GM18520 (cell line): ENCODE measurements at regions not wholly inside any gene's neighbourhood (a gene's known extent, or its start where the extent isn't known, plus 50 kb on each side); places are given as distances from the start of the nearest gene placed in this dataset.
"Not testable (repeated sequence)": the region's sequence is repeated elsewhere in the genome, so short reads cannot be mapped to it uniquely, and the experiment has no call there.

Experiments used
- ATAC-seq: cut with Tn5 transposase; IDR thresholded peaks from one replicate; pipeline ENCODE4 v1.9.1; 2021; ENCODE audit not compliant: unreplicated experiment

- ATAC-seq, result not testable (repeated sequence)
These were observed 565.3 kb upstream of the GOLIM4 start for GRCh38 chr3:168660879-168661657.

- ATAC-seq, result no peak
These were observed 563.3 kb upstream of the GOLIM4 start for GRCh38 chr3:168659015-168659414.

GRCh38 chr3:168655611-168656010, 559.9 kb upstream of the GOLIM4 start:
- no peak for ATAC-seq

GRCh38 chr3:168654700-168655099, 559.0 kb upstream of the GOLIM4 start:
- no peak for ATAC-seq

GRCh38 chr3:168653255-168653654, 557.5 kb upstream of the GOLIM4 start:
- ATAC-seq, result no peak

GRCh38 chr3:168648321-168648720, 552.6 kb upstream of the GOLIM4 start:
- no peak for ATAC-seq

- ATAC-seq, result no peak
These were observed 551.9 kb upstream of the GOLIM4 start for GRCh38 chr3:168647582-168647981.

- no peak for ATAC-seq
These were observed 549.5 kb upstream of the GOLIM4 start for GRCh38 chr3:168645180-168645579.

GRCh38 chr3:168628549-168628948, 532.8 kb upstream of the GOLIM4 start:
- no peak for ATAC-seq

- no peak for ATAC-seq
These were observed 529.8 kb upstream of the GOLIM4 start for GRCh38 chr3:168625477-168625876.

GRCh38 chr3:168624892-168625448, 529.2 kb upstream of the GOLIM4 start:
- ATAC-seq, result no peak

GRCh38 chr3:168624195-168624594, 528.5 kb upstream of the GOLIM4 start:
- ATAC-seq, result no peak

GRCh38 chr3:168622795-168623194, 527.1 kb upstream of the GOLIM4 start:
- no peak for ATAC-seq

- no peak for ATAC-seq
These were observed 525.1 kb upstream of the GOLIM4 start for GRCh38 chr3:168620854-168621253.

GRCh38 chr3:168618827-168619470, 523.2 kb upstream of the GOLIM4 start:
- ATAC-seq, result no peak

- ATAC-seq, result no peak
These were observed 521.9 kb upstream of the GOLIM4 start for GRCh38 chr3:168617658-168618057.

GRCh38 chr3:168616915-168617314, 521.2 kb upstream of the GOLIM4 start:
- ATAC-seq, result no peak

- no peak for ATAC-seq
These were observed 519.8 kb upstream of the GOLIM4 start for GRCh38 chr3:168615493-168616020.

- ATAC-seq, result no peak
These were observed 517.4 kb upstream of the GOLIM4 start for GRCh38 chr3:168613151-168613550.

- no peak for ATAC-seq
These were observed 516.9 kb upstream of the GOLIM4 start for GRCh38 chr3:168612671-168613070.

- ATAC-seq, result no peak
These were observed 516.1 kb upstream of the GOLIM4 start for GRCh38 chr3:168611826-168612225.

GRCh38 chr3:168608926-168609325, 513.2 kb upstream of the GOLIM4 start:
- no peak for ATAC-seq
